K562 (cell line): ENCODE measurements at regions not wholly inside any gene's neighbourhood (a gene's known extent, or its start where the extent isn't known, plus 50 kb on each side); places are given as distances from the start of the nearest gene placed in this dataset.

Experiments
- ATAC-seq: fragments of 200-7000 bp; cut with Tn5 transposase; 3 replicates; pipeline ENCODE4 v1.9.1; 2020; ENCODE audit warnings: moderate library complexity
- BruUV-seq: library from RNA; stranded (reverse); fragments of 400-500 nt; replicated peaks from 2 replicates; lab custom pipeline; 2021; lab: Mats Ljungman, UMichigan
- CTCF ChIA-PET: fragments of 300-600 bp; formaldehyde crosslinking; extraction: SDS; loops from one replicate; lab custom pipeline; 2021; ENCODE audit warnings: low intra/inter-chr PET ratio; lab: Yijun Ruan, JAX
- POLR2A ChIA-PET: fragments of 300-600, 350-650 bp; sonication (Branson Sonifier 250); formaldehyde crosslinking; extraction: SDS; loops from one replicate; lab custom pipeline; 2021; ENCODE audit warnings: antibody characterized with exemption, inconsistent platforms; lab: Yijun Ruan, JAX
- DNase-seq, 4 experiments: peaks; one replicate each; pipeline versions ENCODE4 v3.0.0 to v3.0.0-alpha.2; 2011 to 2018; ENCODE audit warnings: low spot score in 3 of 4, mixed read lengths in 3 of 4; ENCODE audit errors: extremely low read depth in 1 of 4
- FAIRE-seq: peaks from 2 replicates; lab custom pipeline; 2011; peaks lifted over from hg19 to GRCh38; lab: Jason Lieb, UNC
- H2AFZ ChIP-seq: 2 replicates; pipeline ENCODE4 v1.6.0; 2011; ENCODE audit warnings: low read depth, low read length, control low read depth, inconsistent platforms
- H3K27ac ChIP-seq: fragments of 200-600 bp; 3 replicates; pipeline ENCODE4 v1.8.0; 2011; ENCODE audit warnings: low read depth, mild to moderate bottlenecking, control low read depth, inconsistent platforms, low read length, moderate library complexity, mixed read lengths; ENCODE audit errors: extremely low read depth
- H3K27me3 ChIP-seq, 2 experiments: fragments of 300-600 bp in 1 of 2; 2 replicates in 1 of 2; 3 replicates in 1 of 2; pipeline versions ENCODE4 v1.6.0 to v1.8.0; 2011; ENCODE audit warnings: inconsistent platforms in 2 of 2, low read length in 2 of 2, mild to moderate bottlenecking in 1 of 2, mixed read lengths in 1 of 2, moderate library complexity in 1 of 2; ENCODE audit not compliant: control insufficient read depth in 2 of 2, insufficient read depth in 2 of 2
- H3K36me3 ChIP-seq: fragments of 300-600 bp; 3 replicates; pipeline ENCODE4 v1.8.0; 2011; ENCODE audit warnings: mild to moderate bottlenecking, low read length, inconsistent platforms; ENCODE audit not compliant: control insufficient read depth, insufficient read depth
- H3K4me1 ChIP-seq, 2 experiments: fragments of 200-600 bp in 1 of 2; replicated peaks in 1 of 2; 2 replicates in 1 of 2; 3 replicates in 1 of 2; pipeline versions ENCODE4 v1.5.1 to v1.8.0; 2011; ENCODE audit warnings: inconsistent platforms in 2 of 2, low read length in 2 of 2, mild to moderate bottlenecking in 1 of 2, mixed read lengths in 1 of 2, moderate library complexity in 1 of 2; ENCODE audit not compliant: control insufficient read depth in 2 of 2, insufficient read depth in 2 of 2
- H3K4me2 ChIP-seq: 2 replicates; pipeline ENCODE4 v1.6.1; 2011; ENCODE audit warnings: low read length, control low read depth, inconsistent platforms, mixed read lengths; ENCODE audit not compliant: insufficient read depth
- H3K4me3 ChIP-seq: fragments of 200-600 bp; sonication (generic), shearing (Covaris generic); 2 replicates; pipeline ENCODE4 v1.5.1; 2016; ENCODE audit warnings: control low read depth, inconsistent platforms
- H3K79me2 ChIP-seq: fragments of 200-600 bp; 3 replicates; pipeline ENCODE4 v1.8.0; 2011; ENCODE audit warnings: low read length, inconsistent platforms; ENCODE audit not compliant: control insufficient read depth, insufficient read depth
- H3K9ac ChIP-seq, 2 experiments: 2 replicates each; pipeline versions ENCODE4 v1.6.0 to v1.6.1; 2011; ENCODE audit warnings: low read depth in 2 of 2, low read length in 2 of 2, control low read depth in 1 of 2, inconsistent platforms in 1 of 2, mild to moderate bottlenecking in 1 of 2, mixed read lengths in 1 of 2; ENCODE audit not compliant: insufficient read depth in 1 of 2
- H3K9me1 ChIP-seq: one replicate; pipeline ENCODE4 v1.6.0; 2011; ENCODE audit warnings: inconsistent platforms, mild to moderate bottlenecking, low read length, moderate library complexity; ENCODE audit not compliant: control insufficient read depth, insufficient read depth
- H3K9me3 ChIP-seq: replicated peaks from 2 replicates; pipeline ENCODE4 v1.5.1; 2011; ENCODE audit warnings: low read depth, low read length, inconsistent platforms; ENCODE audit not compliant: control insufficient read depth, insufficient read depth
- H4K20me1 ChIP-seq: replicated peaks from 2 replicates; pipeline ENCODE4 v1.6.1; 2011; ENCODE audit warnings: low read length, inconsistent platforms, mixed read lengths; ENCODE audit not compliant: control insufficient read depth, insufficient read depth
- CAMTA2 ChIP-seq: fragments of 250-450 bp; sonication (Bioruptor Pico); conservative IDR thresholded peaks from 2 replicates; pipeline ENCODE4 v1.5.1; 2022
- ETS2 ChIP-seq: IDR thresholded peaks from 2 replicates; pipeline ENCODE4 v1.6.1; 2016; ENCODE audit warnings: borderline replicate concordance, missing genetic modification characterization, mild to moderate bottlenecking, moderate library complexity, missing compliant biosample characterization; ENCODE audit not compliant: poor library complexity, severe bottlenecking
- FOXA3 ChIP-seq, 2 experiments: fragments of 450-650 bp in 1 of 2; sonication (generic) in 1 of 2; formaldehyde crosslinking; IDR thresholded peaks in 1 of 2; conservative IDR thresholded peaks in 1 of 2; 2 replicates each; pipeline versions ENCODE4 v1.4.0 to v1.8.0; 2020 to 2022; ENCODE audit warnings: mild to moderate bottlenecking in 2 of 2, missing genetic modification reagents in 1 of 2
- GABPA ChIP-seq: fragments of 200-800 bp; sonication (Bioruptor generic); conservative IDR thresholded peaks from 2 replicates; pipeline ENCODE4 v1.6.1; 2016; ENCODE audit warnings: low read depth, missing genetic modification characterization, missing compliant biosample characterization
- HEY1 ChIP-seq: fragments of 250-450 bp; sonication (Bioruptor Pico); IDR thresholded peaks from 2 replicates; pipeline ENCODE4 v1.5.0; 2020; ENCODE audit warnings: mild to moderate bottlenecking, moderate library complexity, borderline replicate concordance
- IRF2 ChIP-seq: sonication (generic); formaldehyde crosslinking; IDR thresholded peaks from 2 replicates; pipeline ENCODE4 v1.8.1; 2022; ENCODE audit warnings: mild to moderate bottlenecking, missing genetic modification reagents
- LARP7 ChIP-seq: fragments of 450-650 bp; IDR thresholded peaks from 2 replicates; pipeline ENCODE4 v1.6.1; 2016
- MLLT1 ChIP-seq, 2 experiments: fragments of 450-650 bp; IDR thresholded peaks; 2 replicates each; pipeline ENCODE4 v1.6.1; 2016
- PYGO2 ChIP-seq: fragments of 450-650 bp; IDR thresholded peaks from 2 replicates; pipeline ENCODE4 v1.6.1; 2016; ENCODE audit warnings: mild to moderate bottlenecking, missing genetic modification characterization, moderate library complexity, missing compliant biosample characterization
- RREB1 ChIP-seq: fragments of 250-450 bp; sonication (Bioruptor Pico); IDR thresholded peaks from 2 replicates; pipeline ENCODE4 v1.4.0; 2020
- SMARCA5 ChIP-seq: fragments of 450-650 bp; IDR thresholded peaks from 2 replicates; pipeline ENCODE4 v1.6.1; 2016
- TCF7 ChIP-seq: sonication (generic); IDR thresholded peaks from 2 replicates; pipeline ENCODE4 v1.6.1; 2016; ENCODE audit warnings: antibody characterized with exemption, borderline replicate concordance
- ZFP1 ChIP-seq: fragments of 450-650 bp; formaldehyde crosslinking; IDR thresholded peaks from 2 replicates; pipeline ENCODE4 v1.4.0; 2020; ENCODE audit warnings: mild to moderate bottlenecking, mixed read lengths
- WGBS: fragments of 100-300 bp; shearing (Covaris generic); methylation state at CpG from one replicate; pipeline ENCODE4 v1.1.6; 2016; ENCODE audit warnings: low coverage, mixed read lengths; ENCODE audit not compliant: insufficient coverage; ENCODE audit errors: missing lambda C conversion rate; 5-methylcytosine and 5-hydroxymethylcytosine counted together
- in situ Hi-C: fragments of 300-500 bp; cut with MboI; formaldehyde crosslinking; loops from 4 replicates; pipeline ENCODE4 v1.15.0; 2018; ENCODE audit warnings: inconsistent platforms, mixed read lengths
- intact Hi-C: fragments of 100-400 bp; cut with micrococcal nuclease; formaldehyde crosslinking; loops from 2 replicates; pipeline ENCODE4 v1.14.2; 2022
- TF ChIP-seq, protein P1 (sequence below): IDR thresholded peaks from 2 replicates; pipeline ENCODE4 v1.6.1; 2016; ENCODE audit warnings: missing genetic modification characterization, missing compliant biosample characterization

GRCh38 chr19:31676271-31677004 is 327.2 kb upstream of the TSHZ3 start:
- no peaks in the 10 kb centered on the region for H3K4me1 ChIP-seq
- no peak overlapping the region for H3K9ac ChIP-seq
- peak; percentile 67 for ATAC-seq
- H3K4me2 ChIP-seq, result no peak overlapping the region
- H3K9me1 ChIP-seq, result no peaks in the 10 kb centered on the region
- in situ Hi-C loops, result no loop called here
- no TSS peak for BruUV-seq
- H3K27ac ChIP-seq, result no peak overlapping the region
- H4K20me1 ChIP-seq, result no peaks in the 10 kb centered on the region; the same call in 1 of the 2 replicates
- H3K36me3 ChIP-seq, result no peaks in the 10 kb centered on the region
- no peaks in the 10 kb centered on the region for H3K79me2 ChIP-seq
- intact Hi-C loops, result loop anchor here (5.0 to 10.0 kb wide), 2 partner anchors 366 to 548 kb away; no protein-coding TSS in a partner anchor
- H3K4me3 ChIP-seq, result no peak overlapping the region
- ChIA-PET POLR2A (no interaction called here), CTCF (interaction anchor here (1.1 to 1.5 kb wide), 2 partner anchors 549 to 894 kb away, joined by 3 to 5 read pairs; no protein-coding TSS in a partner anchor)
- no peak overlapping the region for H2AFZ ChIP-seq
- H3K9me3 ChIP-seq, result no peaks in the 10 kb centered on the region
- 6% methylated on average over 3 of the region's 3 CpGs for WGBS
- peak; percentile 35 for FAIRE-seq
- no peaks in the 10 kb centered on the region; a peak in 1 of 5 replicates for H3K27me3 ChIP-seq
- DNase-seq, result peak in 3 of 4 experiments; percentile 13 to 33 (median 20)
- no peak for TF ChIP-seq PYGO2
- TF ChIP-seq IRF2 (CRISPR knock-in tag), result no peak
- TF ChIP-seq LARP7, result no peak
- TF ChIP-seq, protein P1, sequence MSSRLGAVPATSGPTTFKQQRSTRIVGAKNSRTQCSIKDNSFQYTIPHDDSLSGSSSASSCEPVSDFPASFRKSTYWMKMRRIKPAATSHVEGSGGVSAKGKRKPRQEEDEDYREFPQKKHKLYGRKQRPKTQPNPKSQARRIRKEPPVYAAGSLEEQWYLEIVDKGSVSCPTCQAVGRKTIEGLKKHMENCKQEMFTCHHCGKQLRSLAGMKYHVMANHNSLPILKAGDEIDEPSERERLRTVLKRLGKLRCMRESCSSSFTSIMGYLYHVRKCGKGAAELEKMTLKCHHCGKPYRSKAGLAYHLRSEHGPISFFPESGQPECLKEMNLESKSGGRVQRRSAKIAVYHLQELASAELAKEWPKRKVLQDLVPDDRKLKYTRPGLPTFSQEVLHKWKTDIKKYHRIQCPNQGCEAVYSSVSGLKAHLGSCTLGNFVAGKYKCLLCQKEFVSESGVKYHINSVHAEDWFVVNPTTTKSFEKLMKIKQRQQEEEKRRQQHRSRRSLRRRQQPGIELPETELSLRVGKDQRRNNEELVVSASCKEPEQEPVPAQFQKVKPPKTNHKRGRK, result peak; percentile 85
- no peak for TF ChIP-seq GABPA (tag)
- no peak for TF ChIP-seq MLLT1 (IDR thresholded peaks at IDR 0.05)
- no peak for TF ChIP-seq SMARCA5
- TF ChIP-seq ZFP1 (CRISPR knock-in tag), result no peak
- TF ChIP-seq HEY1 (CRISPR knock-in tag), result no peak
- TF ChIP-seq TCF7, result no peak
- no peak for TF ChIP-seq FOXA3 (CRISPR knock-in tag; conservative IDR thresholded peaks at IDR 0.05 in 1 of 2, IDR thresholded peaks at IDR 0.05 in 1 of 2)
- no peak for TF ChIP-seq CAMTA2 (CRISPR knock-in tag)
- TF ChIP-seq ETS2, result no peak
- no peak for TF ChIP-seq RREB1 (CRISPR knock-in tag)
